Pancreas (tissue), 10 donors: ENCODE measurements at regions not wholly inside any gene's neighbourhood (a gene's known extent, or its start where the extent isn't known, plus 50 kb on each side); places are given as distances from the start of the nearest gene placed in this dataset.

ENCODE experiments used
- ATAC-seq, 4 donors: fragments of 200-7000 bp; cut with Tn5 transposase; one replicate each; pipeline versions ENCODE4 v1.8.0 to v1.9.1; 2020; ENCODE audit warnings: mild to moderate bottlenecking in 4 of 4, moderate library complexity in 4 of 4
- DNase-seq, 6 donors: peaks; one replicate each; pipeline ENCODE4 v3.0.0-alpha.2; 2020
- FAIRE-seq: peaks from 2 replicates; lab custom pipeline; 2012; peaks lifted over from hg19 to GRCh38; lab: Jason Lieb, UNC
- H3K27ac ChIP-seq, 4 donors: fragments of 200-600 bp; sonication (generic); 1 replicate in 3 of 4; 2 replicates in 1 of 4; pipeline versions ENCODE4 v1.5.0 to v1.8.0; 2020
- H3K27me3 ChIP-seq, 4 donors: fragments of 200-600 bp; one replicate each; pipeline ENCODE4 v1.8.0; 2021
- H3K36me3 ChIP-seq, 3 donors: fragments of 200-600 bp; sonication (generic) in 1 of 3; one replicate each; pipeline versions ENCODE4 v1.5.0 to v1.8.0; 2020 to 2021
- H3K4me1 ChIP-seq, 3 donors: fragments of 200-600 bp; one replicate each; pipeline ENCODE4 v1.8.0; 2021
- H3K4me3 ChIP-seq, 4 donors: fragments of 200-600 bp; sonication (generic) in 2 of 4; one replicate each; pipeline versions ENCODE4 v1.5.0 to v1.8.0; 2020 to 2021
- H3K9me3 ChIP-seq, 4 donors: fragments of 200-600 bp; one replicate each; pipeline ENCODE4 v1.8.0; 2021
- CTCF ChIP-seq, 4 donors: fragments of 200-600 bp; sonication (generic) in 3 of 4; IDR thresholded peaks; one replicate each; pipeline versions ENCODE4 v1.5.0 to v1.8.0; 2021; ENCODE audit warnings: antibody characterized with exemption in 4 of 4
- WGBS, 2 donors: extraction: QIAGEN DNeasy Blood & Tissue Kit; methylation state at CpG; one replicate each; pipeline ENCODE4 v1.1.7; 2013; 5-methylcytosine and 5-hydroxymethylcytosine counted together
- intact Hi-C, 3 donors: fragments of 100-400 bp; cut with DNase I; formaldehyde crosslinking; loops; one replicate each; pipeline versions ENCODE4 v1.11.1 to v1.14.2; 2022
- donor health status: healthy with polysubstance abuse.
- donor health status: DM: no; HTN: no; CAD: no; lungs with moderate emphysema.
- donor health status: DM: no; HTN: no; CAD: no.
- donor health status: control.
- donor health status: control.
- donor health status: Bipolar disorder and iron deficiency.
- donor health status: DM: yes; HTN: yes; CAD: no.
- donor health status: DM: no; HTN: no; CAD: no.
- donor health status: DM: no; HTN: no; CAD: no.
- donor health status: DM: yes; HTN: yes; CAD: no.

DNA sequence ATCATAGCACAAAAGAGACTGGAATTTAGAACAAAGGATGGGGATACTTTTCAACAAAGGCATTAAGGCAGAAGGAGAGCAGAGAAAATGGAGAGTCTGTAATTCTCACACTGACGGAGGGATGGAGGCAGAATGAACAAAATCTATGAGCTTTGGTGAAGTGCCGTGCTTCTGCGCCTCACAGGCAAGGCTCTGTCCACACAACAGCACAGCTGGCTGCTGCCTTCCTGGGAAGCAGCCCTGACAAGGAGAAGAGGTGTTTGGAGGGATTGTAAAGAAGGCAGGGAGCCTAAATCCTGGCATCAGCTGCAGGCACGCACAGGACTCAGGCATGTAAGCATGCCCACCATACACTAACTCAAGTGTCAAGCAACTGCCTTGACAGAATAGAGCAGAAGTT lies 485.2 kb upstream of the KIF2A start:
- no peak overlapping the region for H3K27ac ChIP-seq
- H3K4me3 ChIP-seq: no peak overlapping the region
- intact Hi-C loops: no loop called here
- no peaks in the 10 kb centered on the region for H3K27me3 ChIP-seq
- WGBS, 2 donors: 88 to 97% methylated on average over 4 of the region's 4 CpGs
- no peaks in the 10 kb centered on the region for H3K9me3 ChIP-seq
- no peaks in the 10 kb centered on the region for H3K36me3 ChIP-seq
- ATAC-seq: no peak
- peaks cover 0 to 6% (median 5%) of the 10 kb centered on the region in 3 donors for H3K4me1 ChIP-seq
- DNase-seq: no peak
- FAIRE-seq: no peak
- no peak for TF ChIP-seq CTCF (IDR thresholded peaks at IDR 0.05)

DNA sequence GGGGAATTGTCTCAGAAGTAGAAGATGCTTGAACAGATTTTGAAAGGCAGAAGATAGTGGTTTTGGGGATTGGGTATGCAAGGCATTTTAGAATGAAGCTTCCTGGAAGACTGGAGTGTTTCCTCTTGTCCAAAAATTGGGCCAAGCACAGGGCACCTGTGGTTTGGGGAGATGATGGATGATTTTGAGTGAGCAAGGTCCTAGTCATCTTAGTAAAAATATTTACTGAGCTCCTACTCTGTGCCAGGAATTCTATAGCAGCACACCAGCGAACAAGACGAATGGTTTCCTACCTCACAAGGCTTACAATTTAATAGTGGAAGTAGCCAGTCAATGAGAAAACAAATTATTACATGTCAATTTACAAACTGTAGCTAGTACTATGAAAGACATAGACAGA lies 484.4 kb upstream of the KIF2A start:
- H3K4me3 ChIP-seq: no peak overlapping the region
- ATAC-seq (no peak), DNase-seq (no peak), FAIRE-seq (no peak)
- intact Hi-C loops: no loop called here
- H3K36me3 ChIP-seq: no peaks in the 10 kb centered on the region
- no peak overlapping the region for H3K27ac ChIP-seq
- no peaks in the 10 kb centered on the region for H3K9me3 ChIP-seq
- no peak for TF ChIP-seq CTCF (IDR thresholded peaks at IDR 0.05)
- no peaks in the 10 kb centered on the region for H3K27me3 ChIP-seq
- WGBS, 2 donors: 96 to 97% methylated on average over 2 of the region's 2 CpGs
- peaks cover 0 to 6% (median 5%) of the 10 kb centered on the region in 3 donors for H3K4me1 ChIP-seq

DNA sequence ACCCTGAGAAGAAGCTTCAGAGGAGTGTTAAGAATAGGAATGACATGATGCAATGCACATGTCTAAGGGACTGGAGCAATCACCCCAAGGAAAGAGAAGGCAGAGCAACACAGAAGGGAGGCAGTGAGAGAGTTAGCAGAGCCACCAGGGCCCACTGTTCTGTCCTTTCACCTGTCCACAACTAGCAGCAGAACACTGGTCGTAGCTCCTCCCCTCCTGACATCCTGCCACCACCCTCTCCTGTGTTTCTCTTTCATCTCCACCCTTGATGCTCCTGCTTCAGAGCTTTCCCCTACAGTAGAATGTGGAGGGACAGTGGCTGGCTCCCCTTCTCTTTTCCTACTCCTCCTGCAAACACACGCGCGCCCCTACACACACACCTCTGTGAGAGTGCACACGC lies 483.4 kb upstream of the KIF2A start:
- intact Hi-C loops: no loop called here

GRCh38 chr5:61823065-61823464 lies 482.9 kb upstream of the KIF2A start:
- intact Hi-C loops: no loop called here
- Histone ChIP-seq H3K9me3 (no peaks in the 10 kb centered on the region), H3K4me1 (no peaks in the 10 kb centered on the region), H3K27me3 (no peaks in the 10 kb centered on the region), H3K27ac (no peak overlapping the region), H3K4me3 (no peak overlapping the region), H3K36me3 (no peaks in the 10 kb centered on the region)
- ATAC-seq: no peak
- no peak for DNase-seq
- TF ChIP-seq CTCF (IDR thresholded peaks at IDR 0.05): no peak
- no peak for FAIRE-seq
- 87 to 90% methylated on average over 10 of the region's 10 CpGs for WGBS, 2 donors

More for the DNA sequence above, 483.4 kb upstream of the KIF2A start:
- Histone ChIP-seq H3K36me3 (no peaks in the 10 kb centered on the region), H3K4me3 (no peak overlapping the region), H3K27ac (no peak overlapping the region), H3K4me1 (peaks cover 0 to 3% (median 0%) of the 10 kb centered on the region in 3 donors), H3K27me3 (no peaks in the 10 kb centered on the region), H3K9me3 (no peaks in the 10 kb centered on the region)
- FAIRE-seq (no peak), DNase-seq (no peak), ATAC-seq (no peak)
- TF ChIP-seq CTCF (IDR thresholded peaks at IDR 0.05): no peak
- WGBS, 2 donors: 93 to 96% methylated on average over 5 of the region's 5 CpGs

DNA sequence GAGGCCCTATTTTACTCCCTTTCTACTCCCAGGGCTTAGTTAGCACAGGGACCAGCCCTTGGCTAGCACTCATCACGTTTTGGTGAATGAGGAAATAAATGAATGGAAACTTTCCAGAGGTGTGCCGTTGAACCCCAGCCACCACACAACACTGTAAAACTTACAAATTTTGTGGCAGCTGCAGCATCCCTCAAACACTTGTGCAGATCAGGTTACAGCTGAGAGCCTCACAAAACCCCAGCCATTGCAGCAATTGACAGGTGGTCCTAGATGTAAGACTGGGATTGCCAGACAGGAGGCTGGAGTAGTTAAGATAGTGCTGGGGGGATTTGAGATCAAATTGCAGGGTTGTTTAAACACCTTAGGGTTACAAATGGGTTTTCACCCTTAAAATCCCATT lies 482.2 kb upstream of the KIF2A start:
- TF ChIP-seq CTCF (IDR thresholded peaks at IDR 0.05): no peak
- Histone ChIP-seq H3K27me3 (no peaks in the 10 kb centered on the region), H3K36me3 (no peaks in the 10 kb centered on the region), H3K4me1 (no peaks in the 10 kb centered on the region), H3K4me3 (no peak overlapping the region), H3K9me3 (no peaks in the 10 kb centered on the region), H3K27ac (no peak overlapping the region)
- intact Hi-C loops: no loop called here
- DNase-seq: no peak
- 40 to 41% methylated on average over 2 of the region's 2 CpGs for WGBS, 2 donors
- ATAC-seq: no peak
- no peak for FAIRE-seq
